ENCODE measurements at regions not wholly inside any gene's neighbourhood (a gene's known extent, or its start where the extent isn't known, plus 50 kb on each side); places are given as distances from the start of the nearest gene placed in this dataset.

DNA sequence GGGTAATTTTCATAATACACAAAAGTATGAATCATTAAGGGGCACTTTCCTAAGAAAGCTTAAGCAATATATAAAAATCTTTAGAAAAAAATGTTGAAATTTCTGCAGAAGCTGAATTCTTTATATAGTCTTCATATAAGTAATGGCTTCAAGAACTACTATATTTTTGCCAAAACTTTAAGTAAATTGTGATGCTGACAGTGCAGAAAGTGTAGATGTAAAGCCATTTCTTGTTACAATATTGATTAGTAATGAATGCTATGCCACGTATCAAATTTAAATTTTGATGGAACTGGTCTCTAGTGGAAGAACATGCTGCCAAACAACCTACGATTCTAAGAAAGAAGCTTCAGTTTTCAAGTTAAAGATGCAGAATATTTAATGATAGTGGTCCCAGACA lies 1210.0 kb downstream of the SLITRK1 start:
- H3K4me2 ChIP-seq (ENCODE audit: insufficient read depth, low read length, poor library complexity, severe bottlenecking), result no peak overlapping the region
- no peaks in the 10 kb centered on the region for H3K4me1 ChIP-seq (ENCODE audit: control insufficient read depth in 2 of 2, insufficient read depth in 1 of 2, low read depth in 1 of 2, low read length in 2 of 2)
- no peak overlapping the region for H2AFZ ChIP-seq (ENCODE audit: low read length)
- no peaks in the 10 kb centered on the region for H3K27me3 ChIP-seq (ENCODE audit: control insufficient read depth in 3 of 3, insufficient read depth in 3 of 3, low read depth in 1 of 3, low read length in 3 of 3)
- H3K14ac ChIP-seq (ENCODE audit: low read length), result no peak overlapping the region
- no peak overlapping the region for H2BK12ac ChIP-seq (ENCODE audit: low read length)
- H3K27ac ChIP-seq (replicated peaks; ENCODE audit: low read length), result no peak overlapping the region
- H3K4ac ChIP-seq (ENCODE audit: low read length), result no peak overlapping the region
- no peak overlapping the region for H4K91ac ChIP-seq (ENCODE audit: low read depth, low read length, poor library complexity)
- no CpG with 5 or more reads among the region's 2 CpGs for WGBS, 2 donors (ENCODE audit: extremely low coverage in 2 of 2, insufficient read length in 2 of 2, insufficient replicate concordance in 1 of 2)
- H3K18ac ChIP-seq (ENCODE audit: low read length), result no peak overlapping the region
- H2AK5ac ChIP-seq (ENCODE audit: low read depth, low read length), result no peak overlapping the region
- H3K9ac ChIP-seq (ENCODE audit: low read depth, low read length, poor library complexity), result no peak overlapping the region
- H2BK5ac ChIP-seq (ENCODE audit: low read length), result no peak overlapping the region
- no peak overlapping the region for H3K4me3 ChIP-seq (ENCODE audit: low read length in 2 of 2)
- H3K36me3 ChIP-seq (replicated peaks in 1 of 2; ENCODE audit: control insufficient read depth in 2 of 2, insufficient read depth in 2 of 2, low read length in 2 of 2), result no peaks in the 10 kb centered on the region
- DNase-seq (ENCODE audit: low spot score), result no peak
- H2BK15ac ChIP-seq (ENCODE audit: low read length), result no peak overlapping the region
- H2BK120ac ChIP-seq (ENCODE audit: low read depth, low read length), result no peak overlapping the region
- no peak overlapping the region for H4K8ac ChIP-seq (ENCODE audit: low read depth, low read length)
- no peak overlapping the region for H3K23ac ChIP-seq (ENCODE audit: low read depth, low read length, poor library complexity)
- H3K9me3 ChIP-seq (replicated peaks in 1 of 2; ENCODE audit: control insufficient read depth in 2 of 2, insufficient read depth in 1 of 2, low read depth in 1 of 2, low read length in 2 of 2), result no peaks in the 10 kb centered on the region
- H3K79me1 ChIP-seq (ENCODE audit: low read depth, low read length), result no peaks in the 10 kb centered on the region

DNA sequence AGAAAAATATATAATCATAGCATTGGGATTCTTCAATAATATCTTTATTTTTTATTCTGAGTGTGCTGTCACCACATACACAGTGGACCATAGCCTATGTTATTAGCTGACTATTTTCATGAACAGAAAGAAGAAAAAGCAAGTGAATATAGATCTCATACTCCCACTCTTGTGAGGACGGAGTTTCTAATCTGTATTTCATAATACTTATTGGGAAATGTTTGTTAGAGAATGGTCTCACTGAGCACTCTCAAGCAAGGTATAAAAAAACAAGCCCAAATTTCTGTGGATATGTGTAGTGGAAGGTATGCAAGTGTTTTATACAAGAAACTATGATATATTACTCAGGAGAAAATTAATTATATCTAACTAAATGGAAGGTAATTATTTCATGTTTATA lies 1218.1 kb downstream of the SLITRK1 start:
- Histone ChIP-seq H3K14ac (ENCODE audit: low read length) (no peak overlapping the region), H3K36me3 (replicated peaks in 1 of 2; ENCODE audit: control insufficient read depth in 2 of 2, insufficient read depth in 2 of 2, low read length in 2 of 2) (no peaks in the 10 kb centered on the region), H3K23ac (ENCODE audit: low read depth, low read length, poor library complexity) (no peak overlapping the region), H3K27me3 (ENCODE audit: control insufficient read depth in 3 of 3, insufficient read depth in 3 of 3, low read depth in 1 of 3, low read length in 3 of 3) (no peaks in the 10 kb centered on the region), H3K79me1 (ENCODE audit: low read depth, low read length) (no peaks in the 10 kb centered on the region), H3K4me1 (ENCODE audit: control insufficient read depth in 2 of 2, insufficient read depth in 1 of 2, low read depth in 1 of 2, low read length in 2 of 2) (no peaks in the 10 kb centered on the region), H3K9me3 (replicated peaks in 1 of 2; ENCODE audit: control insufficient read depth in 2 of 2, insufficient read depth in 1 of 2, low read depth in 1 of 2, low read length in 2 of 2) (no peaks in the 10 kb centered on the region), H2AK5ac (ENCODE audit: low read depth, low read length) (no peak overlapping the region), H3K4me2 (ENCODE audit: insufficient read depth, low read length, poor library complexity, severe bottlenecking) (no peak overlapping the region), H3K18ac (ENCODE audit: low read length) (no peak overlapping the region), H3K4me3 (ENCODE audit: low read length in 2 of 2) (no peak overlapping the region), H2BK12ac (ENCODE audit: low read length) (no peak overlapping the region), H2AFZ (ENCODE audit: low read length) (no peak overlapping the region), H2BK5ac (ENCODE audit: low read length) (no peak overlapping the region), H3K4ac (ENCODE audit: low read length) (no peak overlapping the region), H4K8ac (ENCODE audit: low read depth, low read length) (no peak overlapping the region), H4K91ac (ENCODE audit: low read depth, low read length, poor library complexity) (no peak overlapping the region), H3K9ac (ENCODE audit: low read depth, low read length, poor library complexity) (no peak overlapping the region), H2BK120ac (ENCODE audit: low read depth, low read length) (no peak overlapping the region), H2BK15ac (ENCODE audit: low read length) (no peak overlapping the region), H3K27ac (replicated peaks; ENCODE audit: low read length) (no peak overlapping the region)
- DNase-seq (ENCODE audit: low spot score), result no peak
- no CpG with 5 or more reads among the region's 1 CpG for WGBS, 2 donors (ENCODE audit: extremely low coverage in 2 of 2, insufficient read length in 2 of 2, insufficient replicate concordance in 1 of 2)

DNA sequence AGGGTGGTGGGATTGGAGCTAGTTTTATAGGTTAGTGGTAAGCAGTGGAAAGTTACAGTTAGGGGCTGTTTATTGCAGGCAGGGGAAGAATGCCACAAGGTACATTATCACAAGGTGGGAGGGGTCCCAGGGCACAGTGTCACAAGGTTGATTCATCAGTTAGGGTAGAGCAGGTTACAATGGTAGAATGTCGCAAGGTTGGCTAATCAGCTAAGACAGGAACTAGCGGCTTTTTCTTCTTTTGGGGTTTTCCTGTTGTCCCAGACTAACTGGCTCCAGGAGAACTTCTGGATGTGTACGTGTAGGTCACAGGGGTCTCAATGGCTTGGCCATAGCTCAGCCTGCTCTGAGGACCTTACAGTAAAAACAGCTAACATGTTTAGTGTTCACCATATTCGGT lies 1221.1 kb downstream of the SLITRK1 start:
- H3K9ac ChIP-seq (ENCODE audit: low read depth, low read length, poor library complexity), result no peak overlapping the region
- no peak overlapping the region for H2BK12ac ChIP-seq (ENCODE audit: low read length)
- no peak overlapping the region for H2AK5ac ChIP-seq (ENCODE audit: low read depth, low read length)
- H3K14ac ChIP-seq (ENCODE audit: low read length), result no peak overlapping the region
- no peak overlapping the region for H2AFZ ChIP-seq (ENCODE audit: low read length)
- H2BK15ac ChIP-seq (ENCODE audit: low read length), result no peak overlapping the region
- no peak overlapping the region for H2BK120ac ChIP-seq (ENCODE audit: low read depth, low read length)
- H3K27ac ChIP-seq (replicated peaks; ENCODE audit: low read length), result no peak overlapping the region
- no peaks in the 10 kb centered on the region for H3K27me3 ChIP-seq (ENCODE audit: control insufficient read depth in 3 of 3, insufficient read depth in 3 of 3, low read depth in 1 of 3, low read length in 3 of 3)
- H3K4me2 ChIP-seq (ENCODE audit: insufficient read depth, low read length, poor library complexity, severe bottlenecking), result no peak overlapping the region
- H3K36me3 ChIP-seq (replicated peaks in 1 of 2; ENCODE audit: control insufficient read depth in 2 of 2, insufficient read depth in 2 of 2, low read length in 2 of 2), result no peaks in the 10 kb centered on the region
- H4K91ac ChIP-seq (ENCODE audit: low read depth, low read length, poor library complexity), result no peak overlapping the region
- no peak overlapping the region for H3K18ac ChIP-seq (ENCODE audit: low read length)
- H3K79me1 ChIP-seq (ENCODE audit: low read depth, low read length), result no peaks in the 10 kb centered on the region
- no peak overlapping the region for H3K23ac ChIP-seq (ENCODE audit: low read depth, low read length, poor library complexity)
- H2BK5ac ChIP-seq (ENCODE audit: low read length), result no peak overlapping the region
- no peaks in the 10 kb centered on the region for H3K9me3 ChIP-seq (replicated peaks in 1 of 2; ENCODE audit: control insufficient read depth in 2 of 2, insufficient read depth in 1 of 2, low read depth in 1 of 2, low read length in 2 of 2)
- H3K4me1 ChIP-seq (ENCODE audit: control insufficient read depth in 2 of 2, insufficient read depth in 1 of 2, low read depth in 1 of 2, low read length in 2 of 2), result no peaks in the 10 kb centered on the region
- H3K4me3 ChIP-seq (ENCODE audit: low read length in 2 of 2), result no peak overlapping the region
- H4K8ac ChIP-seq (ENCODE audit: low read depth, low read length), result no peak overlapping the region
- no CpG with 5 or more reads among the region's 4 CpGs for WGBS, 2 donors (ENCODE audit: extremely low coverage in 2 of 2, insufficient read length in 2 of 2, insufficient replicate concordance in 1 of 2)
- H3K4ac ChIP-seq (ENCODE audit: low read length), result no peak overlapping the region
- DNase-seq (ENCODE audit: low spot score), result no peak

DNA sequence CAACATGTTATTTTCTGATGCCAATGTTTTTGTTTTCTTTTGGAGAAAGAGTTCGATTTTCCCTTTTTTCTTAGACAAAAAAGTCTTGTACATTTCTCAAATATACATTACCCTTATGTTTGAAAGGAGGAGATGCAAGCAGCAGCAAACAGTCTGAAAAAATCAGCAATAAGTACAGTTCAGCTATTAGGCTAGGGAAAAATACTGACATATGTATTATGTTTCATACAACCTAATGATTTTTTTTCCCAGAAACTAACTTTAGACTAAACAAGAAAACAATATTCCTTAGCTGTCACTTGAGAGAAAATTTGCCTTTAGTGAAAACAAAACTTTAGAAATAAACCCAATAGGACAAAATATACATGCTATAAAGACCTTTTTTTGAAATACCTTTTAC lies 1223.5 kb downstream of the SLITRK1 start:
- H3K4ac ChIP-seq (ENCODE audit: low read length), result no peak overlapping the region
- no CpG with 5 or more reads among the region's 1 CpG for WGBS, 2 donors (ENCODE audit: extremely low coverage in 2 of 2, insufficient read length in 2 of 2, insufficient replicate concordance in 1 of 2)
- DNase-seq (ENCODE audit: low spot score), result no peak
- no peak overlapping the region for H2BK5ac ChIP-seq (ENCODE audit: low read length)
- H2AK5ac ChIP-seq (ENCODE audit: low read depth, low read length), result no peak overlapping the region
- no peaks in the 10 kb centered on the region for H3K79me1 ChIP-seq (ENCODE audit: low read depth, low read length)
- H3K9me3 ChIP-seq (replicated peaks in 1 of 2; ENCODE audit: control insufficient read depth in 2 of 2, insufficient read depth in 1 of 2, low read depth in 1 of 2, low read length in 2 of 2), result no peaks in the 10 kb centered on the region
- no peak overlapping the region for H3K18ac ChIP-seq (ENCODE audit: low read length)
- no peak overlapping the region for H3K23ac ChIP-seq (ENCODE audit: low read depth, low read length, poor library complexity)
- H4K8ac ChIP-seq (ENCODE audit: low read depth, low read length), result no peak overlapping the region
- no peaks in the 10 kb centered on the region for H3K27me3 ChIP-seq (ENCODE audit: control insufficient read depth in 3 of 3, insufficient read depth in 3 of 3, low read depth in 1 of 3, low read length in 3 of 3)
- H2BK15ac ChIP-seq (ENCODE audit: low read length), result no peak overlapping the region
- H3K9ac ChIP-seq (ENCODE audit: low read depth, low read length, poor library complexity), result no peak overlapping the region
- no peaks in the 10 kb centered on the region for H3K36me3 ChIP-seq (replicated peaks in 1 of 2; ENCODE audit: control insufficient read depth in 2 of 2, insufficient read depth in 2 of 2, low read length in 2 of 2)
- no peak overlapping the region for H3K4me2 ChIP-seq (ENCODE audit: insufficient read depth, low read length, poor library complexity, severe bottlenecking)
- H2AFZ ChIP-seq (ENCODE audit: low read length), result no peak overlapping the region
- H3K4me1 ChIP-seq (ENCODE audit: control insufficient read depth in 2 of 2, insufficient read depth in 1 of 2, low read depth in 1 of 2, low read length in 2 of 2), result no peaks in the 10 kb centered on the region
- H3K4me3 ChIP-seq (ENCODE audit: low read length in 2 of 2), result no peak overlapping the region
- no peak overlapping the region for H2BK120ac ChIP-seq (ENCODE audit: low read depth, low read length)
- no peak overlapping the region for H2BK12ac ChIP-seq (ENCODE audit: low read length)
- H3K27ac ChIP-seq (replicated peaks; ENCODE audit: low read length), result no peak overlapping the region
- H3K14ac ChIP-seq (ENCODE audit: low read length), result no peak overlapping the region
- no peak overlapping the region for H4K91ac ChIP-seq (ENCODE audit: low read depth, low read length, poor library complexity)

Measured in neuronal stem cell (in vitro differentiated cells).